ENCODE measurements at regions not wholly inside any gene's neighbourhood (a gene's known extent, or its start where the extent isn't known, plus 50 kb on each side); places are given as distances from the start of the nearest gene placed in this dataset.

GRCh38 chr14:29463727-29464395 lies 463.8 kb downstream of the PRKD1 start:
- H3K27me3 Mint-ChIP-seq: no peaks in the 10 kb centered on the region
- H3K4me3 ChIP-seq (ENCODE audit: low read length): no peak overlapping the region
- no peak for DNase-seq
- TF ChIP-seq CTCF (IDR thresholded peaks at IDR 0.05): no peak
- H3K27ac Mint-ChIP-seq: no peak overlapping the region
- H3K36me3 ChIP-seq (ENCODE audit: insufficient read depth, low read length): no peaks in the 10 kb centered on the region
- CTCF ChIA-PET: no interaction called here
- H3K27ac ChIP-seq (ENCODE audit: low read depth in 1 of 2, low read length in 2 of 2): no peak overlapping the region
- ATAC-seq (ENCODE audit: poor library complexity): no peak
- no peaks in the 10 kb centered on the region for H3K36me3 Mint-ChIP-seq (ENCODE audit: low read depth)
- H3K4me1 ChIP-seq (ENCODE audit: insufficient read depth, low read length): no peaks in the 10 kb centered on the region
- intact Hi-C loops (cut with DNase I, micrococcal nuclease): no loop called here
- H3K4me1 Mint-ChIP-seq (ENCODE audit: low read depth): no peaks in the 10 kb centered on the region
- H3K9me3 ChIP-seq (ENCODE audit: control insufficient read depth in 1 of 2, insufficient read depth in 1 of 2, low read length in 2 of 2): no peaks in the 10 kb centered on the region
- H3K27me3 ChIP-seq (ENCODE audit: control insufficient read depth in 1 of 2, insufficient read depth in 2 of 2, low read length in 2 of 2): no peaks in the 10 kb centered on the region
- POLR2A ChIA-PET: no interaction called here
- no peak overlapping the region for H3K4me3 Mint-ChIP-seq
- H3K9me3 Mint-ChIP-seq: peaks cover 2% of the 10 kb centered on the region

GRCh38 chr14:29465095-29465494 lies 462.6 kb downstream of the PRKD1 start:
- TF ChIP-seq CTCF (IDR thresholded peaks at IDR 0.05): no peak
- intact Hi-C loops (cut with DNase I, micrococcal nuclease): no loop called here
- Mint-ChIP-seq H3K9me3 (peaks cover 5% of the 10 kb centered on the region), H3K4me3 (no peak overlapping the region), H3K27ac (no peak overlapping the region), H3K4me1 (ENCODE audit: low read depth) (no peaks in the 10 kb centered on the region), H3K27me3 (no peaks in the 10 kb centered on the region), H3K36me3 (ENCODE audit: low read depth) (no peaks in the 10 kb centered on the region)
- CTCF ChIA-PET: no interaction called here
- POLR2A ChIA-PET: no interaction called here
- DNase-seq (no peak), ATAC-seq (ENCODE audit: poor library complexity) (no peak)
- Histone ChIP-seq H3K27ac (ENCODE audit: low read depth in 1 of 2, low read length in 2 of 2) (no peak overlapping the region), H3K9me3 (ENCODE audit: control insufficient read depth in 1 of 2, insufficient read depth in 1 of 2, low read length in 2 of 2) (no peaks in the 10 kb centered on the region), H3K4me3 (ENCODE audit: low read length) (no peak overlapping the region), H3K36me3 (ENCODE audit: insufficient read depth, low read length) (no peaks in the 10 kb centered on the region), H3K4me1 (ENCODE audit: insufficient read depth, low read length) (no peaks in the 10 kb centered on the region), H3K27me3 (ENCODE audit: control insufficient read depth in 1 of 2, insufficient read depth in 2 of 2, low read length in 2 of 2) (no peaks in the 10 kb centered on the region)

- Histone ChIP-seq H3K9me3 (ENCODE audit: control insufficient read depth in 1 of 2, insufficient read depth in 1 of 2, low read length in 2 of 2) (peaks cover 0 to 14% of the 10 kb centered on the region in 2 experiments), H3K4me3 (ENCODE audit: low read length) (no peak overlapping the region), H3K27me3 (ENCODE audit: control insufficient read depth in 1 of 2, insufficient read depth in 2 of 2, low read length in 2 of 2) (no peaks in the 10 kb centered on the region), H3K4me1 (ENCODE audit: insufficient read depth, low read length) (no peaks in the 10 kb centered on the region), H3K27ac (ENCODE audit: low read depth in 1 of 2, low read length in 2 of 2) (no peak overlapping the region), H3K36me3 (ENCODE audit: insufficient read depth, low read length) (no peaks in the 10 kb centered on the region)
- CTCF ChIA-PET: no interaction called here
- no peaks in the 10 kb centered on the region for H3K4me1 Mint-ChIP-seq (ENCODE audit: low read depth)
- H3K9me3 Mint-ChIP-seq: no peaks in the 10 kb centered on the region
- intact Hi-C loops (cut with DNase I, micrococcal nuclease): no loop called here
- POLR2A ChIA-PET: no interaction called here
- TF ChIP-seq CTCF (IDR thresholded peaks at IDR 0.05): no peak
- H3K36me3 Mint-ChIP-seq (ENCODE audit: low read depth): no peaks in the 10 kb centered on the region
- no peak for ATAC-seq (ENCODE audit: poor library complexity)
- no peak overlapping the region for H3K4me3 Mint-ChIP-seq
- no peak for DNase-seq
- H3K27ac Mint-ChIP-seq: no peak overlapping the region
- H3K27me3 Mint-ChIP-seq: no peaks in the 10 kb centered on the region
These were observed 452.0 kb downstream of the PRKD1 start for GRCh38 chr14:29475641-29476040.
